ENCODE measurements at regions not wholly inside any gene's neighbourhood (a gene's known extent, or its start where the extent isn't known, plus 50 kb on each side); places are given as distances from the start of the nearest gene placed in this dataset.
"Not testable (repeated sequence)": the region's sequence is repeated elsewhere in the genome, so short reads cannot be mapped to it uniquely, and the experiment has no call there.

GRCh38 chr5:124114911-124115310, 602.9 kb downstream of the CSNK1G3 start:
- no peak for DNase-seq (ENCODE audit: low read depth)

- DNase-seq (ENCODE audit: low read depth), result no peak
Observed at GRCh38 chr5:124111886-124112285, 599.9 kb downstream of the CSNK1G3 start.

GRCh38 chr5:124110942-124111341, 599.0 kb downstream of the CSNK1G3 start:
- no peak for DNase-seq (ENCODE audit: low read depth)

GRCh38 chr5:124105326-124105725, 593.3 kb downstream of the CSNK1G3 start:
- DNase-seq (ENCODE audit: low read depth), result no peak

- DNase-seq (ENCODE audit: low read depth), result no peak
Observed at GRCh38 chr5:124104821-124105220, 592.8 kb downstream of the CSNK1G3 start.

GRCh38 chr5:124104344-124104743, 592.4 kb downstream of the CSNK1G3 start:
- no peak for DNase-seq (ENCODE audit: low read depth)

- DNase-seq (ENCODE audit: low read depth), result no peak
Observed at GRCh38 chr5:124103671-124104070, 591.7 kb downstream of the CSNK1G3 start.

GRCh38 chr5:124103056-124103455, 591.1 kb downstream of the CSNK1G3 start:
- DNase-seq (ENCODE audit: low read depth), result not testable (repeated sequence)

- no peak for DNase-seq (ENCODE audit: low read depth)
Observed at GRCh38 chr5:124102486-124102885, 590.5 kb downstream of the CSNK1G3 start.

- DNase-seq (ENCODE audit: low read depth), result no peak
Observed at GRCh38 chr5:124093658-124094057, 581.7 kb downstream of the CSNK1G3 start.

- no peak for DNase-seq (ENCODE audit: low read depth)
Observed at GRCh38 chr5:124090115-124090514, 578.1 kb downstream of the CSNK1G3 start.

GRCh38 chr5:124089578-124089977, 577.6 kb downstream of the CSNK1G3 start:
- no peak for DNase-seq (ENCODE audit: low read depth)

- no peak for DNase-seq (ENCODE audit: low read depth)
Observed at GRCh38 chr5:124088289-124089032, 576.5 kb downstream of the CSNK1G3 start.

GRCh38 chr5:124087752-124088151, 575.8 kb downstream of the CSNK1G3 start:
- DNase-seq (ENCODE audit: low read depth), result no peak

GRCh38 chr5:124080256-124080655, 568.3 kb downstream of the CSNK1G3 start:
- no peak for DNase-seq (ENCODE audit: low read depth)

- no peak for DNase-seq (ENCODE audit: low read depth)
Observed at GRCh38 chr5:124079062-124079461, 567.1 kb downstream of the CSNK1G3 start.

- no peak for DNase-seq (ENCODE audit: low read depth)
Observed at GRCh38 chr5:124074500-124074899, 562.5 kb downstream of the CSNK1G3 start.

GRCh38 chr5:124072570-124072969, 560.6 kb downstream of the CSNK1G3 start:
- no peak for DNase-seq (ENCODE audit: low read depth)

GRCh38 chr5:124071039-124071438, 559.1 kb downstream of the CSNK1G3 start:
- no peak for DNase-seq (ENCODE audit: low read depth)

GRCh38 chr5:124065508-124065907, 553.5 kb downstream of the CSNK1G3 start:
- DNase-seq (ENCODE audit: low read depth), result no peak

- DNase-seq (ENCODE audit: low read depth), result no peak
Observed at GRCh38 chr5:124064956-124065355, 553.0 kb downstream of the CSNK1G3 start.

- DNase-seq (ENCODE audit: low read depth), result no peak
Observed at GRCh38 chr5:124061663-124062062, 549.7 kb downstream of the CSNK1G3 start.

- no peak for DNase-seq (ENCODE audit: low read depth)
Observed at GRCh38 chr5:124061068-124061430, 549.1 kb downstream of the CSNK1G3 start.

GRCh38 chr5:124060413-124061067, 548.6 kb downstream of the CSNK1G3 start:
- no peak for DNase-seq (ENCODE audit: low read depth)

Data from CMK (cell line).